Uterus (tissue), 2 donors: ENCODE measurements at regions not wholly inside any gene's neighbourhood (a gene's known extent, or its start where the extent isn't known, plus 50 kb on each side); places are given as distances from the start of the nearest gene placed in this dataset.

ENCODE experiments used
- POLR2A ChIP-seq, 2 donors: fragments of 450-650 bp; IDR thresholded peaks; one replicate each; pipeline ENCODE4 v1.6.1; 2016; ENCODE audit warnings: antibody characterized with exemption in 2 of 2, mild to moderate bottlenecking in 1 of 2, moderate library complexity in 1 of 2
- TF ChIP-seq, protein P1 (sequence below), 4 experiments: fragments of 200-600 bp in 2 of 4; fragments of 450-650 bp in 2 of 4; sonication (generic) in 2 of 4; IDR thresholded peaks; one replicate each; pipeline ENCODE4 v1.5.1; 2016 to 2019; ENCODE audit warnings: antibody characterized with exemption in 4 of 4, mild to moderate bottlenecking in 2 of 4, moderate library complexity in 1 of 4

DNA sequence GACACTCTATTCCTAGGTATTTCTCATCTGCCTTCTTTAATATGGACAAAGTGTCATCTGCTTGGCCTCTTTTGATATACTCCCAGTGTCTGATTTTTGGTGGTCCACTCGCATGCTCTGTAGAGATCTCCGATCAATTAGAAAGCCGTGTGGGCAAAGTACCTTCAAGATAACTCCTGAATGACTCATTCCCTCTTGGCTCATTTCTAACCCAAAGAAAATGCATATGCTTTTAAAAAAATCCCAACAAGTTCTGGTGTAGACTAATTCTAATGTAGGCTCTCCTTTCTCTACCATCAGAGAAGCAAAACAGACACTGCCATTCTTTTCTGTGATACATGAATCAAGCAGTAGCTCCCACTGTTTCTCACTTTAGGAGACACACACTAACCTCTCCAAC is 714.9 kb upstream of the ADGRL3 start:
- TF ChIP-seq, protein P1, sequence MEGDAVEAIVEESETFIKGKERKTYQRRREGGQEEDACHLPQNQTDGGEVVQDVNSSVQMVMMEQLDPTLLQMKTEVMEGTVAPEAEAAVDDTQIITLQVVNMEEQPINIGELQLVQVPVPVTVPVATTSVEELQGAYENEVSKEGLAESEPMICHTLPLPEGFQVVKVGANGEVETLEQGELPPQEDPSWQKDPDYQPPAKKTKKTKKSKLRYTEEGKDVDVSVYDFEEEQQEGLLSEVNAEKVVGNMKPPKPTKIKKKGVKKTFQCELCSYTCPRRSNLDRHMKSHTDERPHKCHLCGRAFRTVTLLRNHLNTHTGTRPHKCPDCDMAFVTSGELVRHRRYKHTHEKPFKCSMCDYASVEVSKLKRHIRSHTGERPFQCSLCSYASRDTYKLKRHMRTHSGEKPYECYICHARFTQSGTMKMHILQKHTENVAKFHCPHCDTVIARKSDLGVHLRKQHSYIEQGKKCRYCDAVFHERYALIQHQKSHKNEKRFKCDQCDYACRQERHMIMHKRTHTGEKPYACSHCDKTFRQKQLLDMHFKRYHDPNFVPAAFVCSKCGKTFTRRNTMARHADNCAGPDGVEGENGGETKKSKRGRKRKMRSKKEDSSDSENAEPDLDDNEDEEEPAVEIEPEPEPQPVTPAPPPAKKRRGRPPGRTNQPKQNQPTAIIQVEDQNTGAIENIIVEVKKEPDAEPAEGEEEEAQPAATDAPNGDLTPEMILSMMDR (IDR thresholded peaks at IDR 0.05) = no peak
- TF ChIP-seq POLR2A (IDR thresholded peaks at IDR 0.05) = no peak
